Fibroblast of lung (primary cell): ENCODE measurements at regions not wholly inside any gene's neighbourhood (a gene's known extent, or its start where the extent isn't known, plus 50 kb on each side); places are given as distances from the start of the nearest gene placed in this dataset.

Experiments used
- EZH2 ChIP-seq: IDR thresholded peaks from 2 replicates; pipeline ENCODE4 v1.5.1; 2012; ENCODE audit warnings: low read length, control low read depth, mild to moderate bottlenecking; ENCODE audit errors: missing control alignments
- TF ChIP-seq, protein P1 (sequence below), 2 donors: IDR thresholded peaks in 1 of 2; conservative IDR thresholded peaks in 1 of 2; 1 replicate in 1 of 2; 2 replicates in 1 of 2; pipeline ENCODE4 v1.5.1; 2011 to 2012; ENCODE audit warnings: low read length in 2 of 2, control low read depth in 1 of 2, inconsistent platforms in 1 of 2, low read depth in 1 of 2, mild to moderate bottlenecking in 1 of 2

DNA sequence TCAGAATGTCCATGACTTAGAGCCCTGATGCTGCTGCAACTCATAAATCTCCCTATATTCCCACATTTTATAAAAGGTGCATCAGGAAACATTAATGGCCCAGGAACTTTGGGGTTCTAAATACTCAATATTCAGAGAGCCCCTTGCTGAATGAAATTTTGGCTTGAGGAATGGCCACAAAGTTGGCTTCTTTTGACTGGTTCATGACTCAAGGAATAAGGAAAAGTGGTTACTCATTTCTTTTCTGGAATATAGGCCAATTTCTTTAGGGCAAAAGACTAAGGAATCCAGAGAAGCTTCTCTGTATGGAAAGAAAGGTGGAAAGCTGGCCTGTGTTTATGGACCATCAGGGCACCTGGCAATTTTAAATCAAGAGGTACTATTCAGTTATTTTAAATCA lies 308.9 kb upstream of the NT5C1B start:
- TF ChIP-seq, protein P1, sequence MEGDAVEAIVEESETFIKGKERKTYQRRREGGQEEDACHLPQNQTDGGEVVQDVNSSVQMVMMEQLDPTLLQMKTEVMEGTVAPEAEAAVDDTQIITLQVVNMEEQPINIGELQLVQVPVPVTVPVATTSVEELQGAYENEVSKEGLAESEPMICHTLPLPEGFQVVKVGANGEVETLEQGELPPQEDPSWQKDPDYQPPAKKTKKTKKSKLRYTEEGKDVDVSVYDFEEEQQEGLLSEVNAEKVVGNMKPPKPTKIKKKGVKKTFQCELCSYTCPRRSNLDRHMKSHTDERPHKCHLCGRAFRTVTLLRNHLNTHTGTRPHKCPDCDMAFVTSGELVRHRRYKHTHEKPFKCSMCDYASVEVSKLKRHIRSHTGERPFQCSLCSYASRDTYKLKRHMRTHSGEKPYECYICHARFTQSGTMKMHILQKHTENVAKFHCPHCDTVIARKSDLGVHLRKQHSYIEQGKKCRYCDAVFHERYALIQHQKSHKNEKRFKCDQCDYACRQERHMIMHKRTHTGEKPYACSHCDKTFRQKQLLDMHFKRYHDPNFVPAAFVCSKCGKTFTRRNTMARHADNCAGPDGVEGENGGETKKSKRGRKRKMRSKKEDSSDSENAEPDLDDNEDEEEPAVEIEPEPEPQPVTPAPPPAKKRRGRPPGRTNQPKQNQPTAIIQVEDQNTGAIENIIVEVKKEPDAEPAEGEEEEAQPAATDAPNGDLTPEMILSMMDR (conservative IDR thresholded peaks at IDR 0.05 in 1 of 2, IDR thresholded peaks at IDR 0.05 in 1 of 2; ENCODE audit: low read depth in 1 of 2, low read length in 2 of 2) = no peak
- TF ChIP-seq EZH2 = no peak
